ENCODE measurements at regions not wholly inside any gene's neighbourhood (a gene's known extent, or its start where the extent isn't known, plus 50 kb on each side); places are given as distances from the start of the nearest gene placed in this dataset.

GRCh38 chr7:124651136-124651535 lies 114.5 kb downstream of the GPR37 start:
- TF ChIP-seq CTCF (conservative IDR thresholded peaks at IDR 0.05; ENCODE audit: low read depth in 2 of 2) (no peak), EZH2 (IDR thresholded peaks at IDR 0.05; ENCODE audit: low read depth, unreplicated experiment) (no peak), POLR2AphosphoS5 (IDR thresholded peaks at IDR 0.05; ENCODE audit: low read depth) (no peak), REST (IDR thresholded peaks at IDR 0.05; ENCODE audit: unreplicated experiment) (no peak), EZH2phosphoT487 (IDR thresholded peaks at IDR 0.05; ENCODE audit: unreplicated experiment) (no peak), JUNB (IDR thresholded peaks at IDR 0.05; ENCODE audit: unreplicated experiment) (no peak), ETS1 (IDR thresholded peaks at IDR 0.05) (no peak), ZNF462 (CRISPR knock-in tag; IDR thresholded peaks at IDR 0.05) (no peak), STAT1 (IDR thresholded peaks at IDR 0.05; ENCODE audit: unreplicated experiment) (no peak), CREB1 (CRISPR knock-in tag; IDR thresholded peaks at IDR 0.05; ENCODE audit: low read depth) (no peak)

All from GM23338 (cell line).